CD4-positive, alpha-beta T cell (primary cell): ENCODE measurements at regions not wholly inside any gene's neighbourhood (a gene's known extent, or its start where the extent isn't known, plus 50 kb on each side); places are given as distances from the start of the nearest gene placed in this dataset.

Experiments used
- ATAC-seq: fragments of 200-7000 bp; cut with Tn5 transposase; one replicate; pipeline ENCODE4 v1.10.0; 2022; ENCODE audit warnings: mild to moderate bottlenecking; ENCODE audit not compliant: poor library complexity
- CTCF ChIA-PET: fragments of 350-600 bp; sonication (Branson Sonifier 250); formaldehyde crosslinking; loops from one replicate; lab custom pipeline; 2021; ENCODE audit warnings: antibody characterized with exemption, inconsistent platforms; lab: Charles Lee
- POLR2A ChIA-PET: fragments of 350-600 bp; sonication (Branson Sonifier 250); formaldehyde crosslinking; loops from one replicate; lab custom pipeline; 2021; ENCODE audit warnings: antibody characterized with exemption, inconsistent platforms; lab: Charles Lee
- DNase-seq, 14 experiments: peaks; one replicate each; pipeline ENCODE4 v3.0.0-alpha.2; 2013 to 2020; ENCODE audit warnings: mixed read lengths in 2 of 14
- H3K27ac ChIP-seq, 2 donors: one replicate each; pipeline versions ENCODE4 v1.5.1 to v1.7.0; 2013; ENCODE audit warnings: low read length in 2 of 2, low read depth in 1 of 2, mild to moderate bottlenecking in 1 of 2
- H3K27me3 ChIP-seq, 2 experiments: 1 replicate in 1 of 2; 2 replicates in 1 of 2; pipeline versions ENCODE4 v1.6.1 to v1.7.0; 2013; ENCODE audit warnings: low read length in 2 of 2, control low read depth in 1 of 2, mild to moderate bottlenecking in 1 of 2, moderate library complexity in 1 of 2; ENCODE audit not compliant: insufficient read depth in 2 of 2, control insufficient read depth in 1 of 2
- H3K36me3 ChIP-seq: one replicate; pipeline ENCODE4 v1.6.1; 2013; ENCODE audit warnings: low read length, control low read depth; ENCODE audit not compliant: insufficient read depth
- H3K4me1 ChIP-seq: one replicate; pipeline ENCODE4 v1.6.1; 2013; ENCODE audit warnings: low read length, control low read depth; ENCODE audit not compliant: insufficient read depth
- H3K4me3 ChIP-seq: one replicate; pipeline ENCODE4 v1.5.1; 2013; ENCODE audit warnings: mild to moderate bottlenecking, low read length, moderate library complexity
- H3K9me3 ChIP-seq, 2 experiments: 1 replicate in 1 of 2; 2 replicates in 1 of 2; pipeline versions ENCODE4 v1.6.1 to v1.7.0; 2013; ENCODE audit warnings: low read length in 2 of 2, mild to moderate bottlenecking in 2 of 2, control low read depth in 1 of 2, moderate library complexity in 1 of 2; ENCODE audit not compliant: control insufficient read depth in 1 of 2, insufficient read depth in 1 of 2
- H3K27ac Mint-ChIP-seq: one replicate; pipeline ENCODE4 v1.8.0; 2020; ENCODE audit warnings: mixed read lengths
- H3K27me3 Mint-ChIP-seq: one replicate; pipeline ENCODE4 v1.8.0; 2021; ENCODE audit warnings: mixed read lengths
- H3K36me3 Mint-ChIP-seq: one replicate; pipeline ENCODE4 v1.8.0; 2021; ENCODE audit warnings: low read depth, mixed read lengths
- H3K4me1 Mint-ChIP-seq: one replicate; pipeline ENCODE4 v1.8.0; 2021; ENCODE audit warnings: low read depth, mixed read lengths
- H3K4me3 Mint-ChIP-seq: one replicate; pipeline ENCODE4 v1.8.0; 2020; ENCODE audit warnings: mild to moderate bottlenecking, mixed read lengths
- H3K9me3 Mint-ChIP-seq: one replicate; pipeline ENCODE4 v1.8.0; 2020; ENCODE audit warnings: mixed read lengths
- CTCF ChIP-seq: fragments of 200-600 bp; IDR thresholded peaks from one replicate; pipeline ENCODE4 v1.8.0; 2022; ENCODE audit warnings: antibody characterized with exemption, mild to moderate bottlenecking
- intact Hi-C, 2 experiments: fragments of 100-400 bp; cut with DNase I in 1 of 2; cut with micrococcal nuclease in 1 of 2; formaldehyde crosslinking; loops; one replicate each; pipeline versions ENCODE4 v1.15.1 to v1.9.0; 2023 to 2025; cut with DNase I, micrococcal nuclease

- intact Hi-C loops = no loop called here
- CTCF ChIA-PET = interaction anchor here (1.2 to 1.3 kb wide), 2 partner anchors 12 to 22 kb away, joined by 3 to 4 read pairs; no protein-coding TSS in a partner anchor
- Mint-ChIP-seq H3K4me3 (no peak overlapping the region), H3K9me3 (no peaks in the 10 kb centered on the region), H3K36me3 (no peaks in the 10 kb centered on the region), H3K4me1 (peaks cover 5% of the 10 kb centered on the region), H3K27me3 (no peaks in the 10 kb centered on the region), H3K27ac (no peak overlapping the region)
- H3K27ac ChIP-seq = no peak overlapping the region
- no peaks in the 10 kb centered on the region for H3K27me3 ChIP-seq
- H3K4me1 ChIP-seq = no peaks in the 10 kb centered on the region
- DNase-seq (no peak), ATAC-seq (no peak)
- no peaks in the 10 kb centered on the region for H3K9me3 ChIP-seq
- no peak overlapping the region for H3K4me3 ChIP-seq
- H3K36me3 ChIP-seq = no peaks in the 10 kb centered on the region
- no peak for TF ChIP-seq CTCF
- POLR2A ChIA-PET = interaction anchor here (0.5 to 1.5 kb wide), 4 partner anchors 14 to 550 kb away, joined by 3 to 4 read pairs (median 4); no protein-coding TSS in a partner anchor
These were observed 68.0 kb upstream of the IFNG-AS1 start for GRCh38 chr12:67921286-67921685.

GRCh38 chr12:67922245-67922644, 67.0 kb upstream of the IFNG-AS1 start:
- Histone ChIP-seq H3K36me3 (no peaks in the 10 kb centered on the region), H3K27me3 (no peaks in the 10 kb centered on the region), H3K4me3 (no peak overlapping the region), H3K27ac (no peak overlapping the region), H3K9me3 (no peaks in the 10 kb centered on the region), H3K4me1 (no peaks in the 10 kb centered on the region)
- POLR2A ChIA-PET = interaction anchor here (1.5 kb wide), 1 partner anchor 13 kb away, joined by 3 read pairs; no protein-coding TSS in a partner anchor
- H3K36me3 Mint-ChIP-seq = no peaks in the 10 kb centered on the region
- H3K9me3 Mint-ChIP-seq = no peaks in the 10 kb centered on the region
- no peak for ATAC-seq
- CTCF ChIA-PET = interaction anchor here (1.2 kb wide), 1 partner anchor 21 kb away, joined by 4 read pairs; no protein-coding TSS in a partner anchor
- TF ChIP-seq CTCF = no peak
- intact Hi-C loops = no loop called here
- H3K27me3 Mint-ChIP-seq = no peaks in the 10 kb centered on the region
- H3K4me1 Mint-ChIP-seq = peaks cover 5% of the 10 kb centered on the region
- H3K4me3 Mint-ChIP-seq = no peak overlapping the region
- H3K27ac Mint-ChIP-seq = no peak overlapping the region
- DNase-seq = no peak

- H3K4me1 Mint-ChIP-seq = peaks cover 5% of the 10 kb centered on the region
- ATAC-seq (no peak), DNase-seq (no peak)
- CTCF ChIA-PET = no interaction called here
- no peaks in the 10 kb centered on the region for H3K27me3 Mint-ChIP-seq
- no peaks in the 10 kb centered on the region for H3K9me3 ChIP-seq
- H3K4me3 Mint-ChIP-seq = no peak overlapping the region
- no peak overlapping the region for H3K27ac Mint-ChIP-seq
- no peak overlapping the region for H3K4me3 ChIP-seq
- POLR2A ChIA-PET = no interaction called here
- TF ChIP-seq CTCF = no peak
- no peaks in the 10 kb centered on the region for H3K4me1 ChIP-seq
- H3K27me3 ChIP-seq = no peaks in the 10 kb centered on the region
- intact Hi-C loops = no loop called here
- no peaks in the 10 kb centered on the region for H3K9me3 Mint-ChIP-seq
- no peak overlapping the region for H3K27ac ChIP-seq
- no peaks in the 10 kb centered on the region for H3K36me3 ChIP-seq
- no peaks in the 10 kb centered on the region for H3K36me3 Mint-ChIP-seq
These were observed 64.2 kb upstream of the IFNG-AS1 start for GRCh38 chr12:67925077-67925476.
